HG03460 (cell line): ENCODE measurements at regions not wholly inside any gene's neighbourhood (a gene's known extent, or its start where the extent isn't known, plus 50 kb on each side); places are given as distances from the start of the nearest gene placed in this dataset.

ENCODE experiments used
- ATAC-seq: cut with Tn5 transposase; IDR thresholded peaks from one replicate; pipeline ENCODE4 v1.9.1; 2021; ENCODE audit not compliant: unreplicated experiment

DNA sequence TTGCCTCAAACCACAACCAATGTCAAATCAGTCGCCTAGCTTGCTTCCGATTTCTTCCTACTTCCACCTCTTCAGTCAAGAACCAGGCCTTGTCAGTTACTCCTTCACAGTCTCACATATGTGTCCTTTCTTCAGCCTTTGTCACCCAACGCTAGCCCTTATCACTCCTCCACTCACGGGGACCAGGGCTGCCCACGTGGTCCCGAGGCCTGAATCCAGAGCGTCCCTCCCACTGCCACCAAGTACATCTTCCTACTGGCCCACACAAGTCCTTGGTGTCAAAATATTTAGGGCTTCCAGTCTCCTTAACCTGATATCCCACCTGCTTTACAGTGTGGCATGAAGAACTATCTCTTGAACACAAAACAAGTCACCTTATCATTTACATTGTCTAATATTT lies 119.1 kb upstream of the SPRED2 start:
- no peak for ATAC-seq

DNA sequence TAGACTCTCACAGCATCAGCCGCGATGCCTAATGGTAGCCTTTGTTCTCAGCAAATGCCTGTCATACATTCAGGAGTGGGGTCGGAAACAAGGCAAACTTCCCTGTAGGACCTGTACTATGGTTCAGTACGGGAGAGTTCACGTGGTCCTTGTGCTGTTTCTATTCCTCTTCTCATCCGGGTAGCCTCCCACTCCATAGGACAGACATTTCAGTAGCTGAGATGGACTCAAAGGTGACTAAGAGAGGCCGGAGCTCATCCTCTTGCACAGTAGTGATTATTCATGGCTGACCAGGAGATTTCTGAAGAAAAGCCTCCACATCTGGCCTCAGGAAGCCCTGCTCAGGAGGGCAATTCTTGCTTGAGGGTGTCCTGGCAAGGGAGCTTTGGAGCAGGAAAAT lies 117.8 kb upstream of the SPRED2 start:
- no peak for ATAC-seq

DNA sequence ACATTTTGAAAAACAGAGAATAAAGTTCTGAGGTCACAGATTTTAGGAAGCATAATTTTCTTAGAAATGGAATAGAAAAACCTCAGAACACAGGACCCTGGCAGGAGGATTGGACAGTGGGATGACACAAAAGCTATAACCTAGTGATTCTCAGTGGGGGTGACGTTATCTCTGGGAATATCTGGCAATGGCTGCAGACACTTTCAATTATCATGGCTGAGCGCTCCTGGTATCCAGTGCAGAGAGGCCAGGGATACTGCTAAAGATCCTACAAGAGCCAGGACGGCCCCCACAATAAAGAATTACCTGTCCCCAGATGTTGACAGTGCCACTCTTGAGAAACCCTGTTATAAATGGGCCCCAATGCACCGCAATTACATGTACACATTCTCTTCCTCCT lies 117.2 kb upstream of the SPRED2 start:
- no peak for ATAC-seq

DNA sequence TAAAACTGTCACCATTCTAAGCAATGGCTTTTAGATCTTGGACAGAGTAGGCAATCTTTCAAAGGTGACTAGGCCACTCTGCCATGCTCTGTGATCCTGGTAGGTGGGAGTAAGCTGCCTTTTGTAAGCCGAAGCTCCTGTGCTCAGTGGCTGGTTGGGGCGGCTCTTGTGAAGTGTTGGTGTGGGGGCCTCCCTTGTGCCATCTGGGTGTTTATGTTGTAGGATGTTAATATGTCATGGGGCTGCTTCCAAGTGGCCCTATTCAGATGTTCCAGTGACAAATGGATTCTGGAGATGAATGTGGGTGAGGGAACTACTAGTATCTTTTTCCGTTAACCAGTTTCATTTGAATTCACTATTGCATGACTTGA lies 116.8 kb upstream of the SPRED2 start:
- ATAC-seq: no peak

DNA sequence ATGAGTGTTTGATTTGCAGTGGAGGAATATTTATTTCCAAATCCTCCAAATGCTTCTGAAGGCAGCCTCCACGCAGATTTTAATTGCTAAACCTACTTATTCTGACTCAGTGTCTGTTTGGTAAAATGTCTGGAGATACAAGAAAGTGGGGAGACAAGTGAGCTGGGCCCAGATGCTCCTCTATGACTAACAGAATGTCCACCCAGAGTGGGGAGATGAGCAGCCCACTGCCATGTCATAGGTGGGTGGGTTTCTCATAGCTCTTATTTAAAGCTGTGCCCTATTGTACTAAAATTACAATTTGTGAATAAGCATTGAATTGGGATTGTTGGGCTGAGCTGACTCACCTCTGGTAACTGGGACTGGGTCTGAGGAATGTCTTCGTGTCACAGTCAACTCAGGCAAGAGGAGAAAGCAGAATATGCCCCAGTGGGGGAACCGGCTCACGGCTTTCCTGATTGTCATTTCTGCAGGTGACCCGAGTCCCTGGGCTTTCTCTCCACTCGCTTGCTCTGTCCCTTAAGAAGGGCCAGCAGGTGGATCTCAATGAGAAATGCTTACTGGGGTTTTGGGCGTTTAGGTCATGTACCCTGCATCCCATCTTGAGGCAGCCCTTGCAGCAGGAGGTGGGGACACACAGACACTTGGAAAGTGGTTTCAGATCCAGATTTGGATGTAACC lies 116.3 kb upstream of the SPRED2 start:
- ATAC-seq: no peak

GRCh38 chr2:65548064-65548463 lies 115.7 kb upstream of the SPRED2 start:
- ATAC-seq: no peak

GRCh38 chr2:65545837-65546805 lies 113.7 kb upstream of the SPRED2 start:
- no peak for ATAC-seq

GRCh38 chr2:65541773-65542172 lies 109.4 kb upstream of the SPRED2 start:
- no peak for ATAC-seq

DNA sequence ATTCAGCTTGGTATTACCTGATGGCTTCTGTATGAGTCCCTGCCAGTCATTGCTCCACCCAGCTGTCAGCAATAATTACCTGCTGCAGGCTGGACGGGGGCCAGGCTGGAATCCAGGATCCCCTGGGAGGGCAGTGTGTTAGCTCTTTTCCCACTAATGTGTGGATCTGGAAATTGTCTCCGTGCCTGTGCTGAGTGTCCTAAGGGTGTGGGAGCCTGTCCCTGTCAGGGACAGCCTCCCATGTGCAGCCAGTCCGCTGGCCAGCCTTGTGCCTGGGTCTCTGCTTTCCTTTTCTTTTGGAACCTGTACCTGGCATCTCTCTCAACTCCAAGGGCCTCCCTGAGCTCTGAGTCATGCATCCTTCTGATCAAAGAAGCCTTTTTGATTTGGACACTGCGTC lies 107.2 kb upstream of the SPRED2 start:
- no peak for ATAC-seq

- no peak for ATAC-seq
Observed at GRCh38 chr2:65537651-65538385, 105.4 kb upstream of the SPRED2 start.

DNA sequence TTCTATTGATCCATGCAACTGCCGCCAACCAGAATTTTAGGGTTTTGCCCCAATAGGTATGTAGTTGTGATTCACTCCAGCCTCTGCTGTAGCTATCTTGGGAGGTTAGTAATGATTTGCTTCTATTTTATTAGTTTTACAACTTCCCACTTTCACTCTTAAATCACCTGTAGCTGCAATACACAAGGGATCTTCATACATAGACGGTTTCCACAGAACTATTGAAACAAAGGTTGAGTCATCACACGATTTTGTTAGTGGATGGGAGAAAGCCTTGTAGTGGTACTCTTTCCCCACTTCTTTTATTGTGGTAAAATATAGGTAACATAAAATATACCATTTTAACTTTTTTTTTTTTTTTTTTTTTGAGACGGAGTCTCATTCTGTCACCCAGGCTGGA lies 104.2 kb upstream of the SPRED2 start:
- peak; percentile 80 for ATAC-seq

DNA sequence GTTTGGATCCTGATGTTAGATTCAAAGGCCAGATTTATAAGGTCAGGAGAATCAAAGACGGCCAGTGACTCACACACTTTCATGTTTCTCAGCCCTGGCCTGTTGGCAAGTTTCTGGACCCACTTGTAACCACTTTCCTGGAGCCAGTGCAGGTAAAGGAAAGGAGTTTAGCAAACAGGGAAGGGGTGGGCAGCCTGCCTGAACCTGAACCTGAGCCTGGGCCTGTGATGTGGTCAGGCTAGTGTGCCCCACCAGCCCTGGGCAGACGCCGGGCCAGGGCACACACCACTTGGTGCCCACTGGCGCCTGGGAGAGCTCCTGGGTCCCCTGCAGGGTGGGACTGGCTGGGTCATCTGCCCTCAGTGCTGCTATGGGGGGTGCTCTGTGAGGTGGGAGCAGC lies 100.5 kb upstream of the SPRED2 start:
- ATAC-seq: no peak

- ATAC-seq: no peak
Observed at GRCh38 chr2:65532326-65532725, 99.9 kb upstream of the SPRED2 start.

DNA sequence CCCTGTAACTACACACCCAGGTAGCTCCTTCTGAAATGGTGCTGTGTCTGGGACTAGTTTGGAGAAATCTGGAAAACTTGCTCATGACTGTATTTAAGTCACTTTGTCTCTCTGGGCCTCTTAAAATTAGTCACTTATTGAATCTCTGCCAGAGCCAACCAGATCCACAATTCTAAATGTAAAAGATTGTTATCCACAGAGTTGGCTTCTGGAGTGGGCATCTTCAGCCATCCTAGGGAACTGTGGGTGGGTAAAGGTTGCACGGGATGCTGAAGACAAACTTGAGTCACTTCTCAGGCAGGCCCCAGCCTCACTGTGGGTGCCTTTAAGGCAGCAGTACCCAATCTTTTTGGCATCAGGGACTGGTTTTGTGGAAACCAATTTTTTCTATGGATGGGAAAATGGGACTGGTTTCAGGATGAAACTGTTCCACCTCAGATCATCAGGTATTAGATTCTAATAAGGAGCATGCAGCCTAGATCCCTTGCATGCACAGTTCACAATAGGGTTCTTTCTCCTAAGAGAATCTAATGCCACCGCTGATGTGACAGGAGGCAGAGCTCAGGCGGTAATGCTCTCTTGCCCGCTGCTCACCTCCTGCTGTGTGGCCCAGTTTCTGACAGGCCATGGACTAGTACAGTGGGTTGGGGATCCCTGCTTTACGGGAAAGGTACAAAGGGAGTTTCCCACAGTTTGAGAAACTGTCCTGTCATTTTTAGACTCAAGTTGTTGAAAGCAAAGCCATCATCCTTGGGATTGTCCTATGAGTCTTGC lies 98.3 kb upstream of the SPRED2 start:
- no peak for ATAC-seq

DNA sequence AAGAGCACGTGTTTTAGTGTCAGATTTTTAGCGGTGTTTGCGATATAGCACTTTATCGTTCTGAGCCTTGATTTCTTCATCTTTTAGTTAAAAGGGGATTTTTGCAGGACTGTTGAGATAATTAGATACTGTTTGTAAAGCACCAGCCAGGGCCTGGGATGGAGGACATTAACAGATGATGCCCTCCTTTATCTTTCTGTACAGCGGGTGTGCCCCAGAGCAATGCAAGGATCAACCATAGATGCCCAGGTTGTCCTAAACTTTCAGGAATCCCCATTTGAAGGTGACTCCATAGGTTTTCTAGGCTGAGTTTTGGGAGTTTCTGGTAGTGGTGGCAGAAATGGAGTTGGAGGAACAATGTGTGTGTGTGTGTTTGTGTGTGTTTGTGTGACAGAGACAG lies 97.0 kb upstream of the SPRED2 start:
- no peak for ATAC-seq

- no peak for ATAC-seq
Observed at GRCh38 chr2:65528241-65528574, 95.8 kb upstream of the SPRED2 start.

GRCh38 chr2:65527451-65528240 lies 95.2 kb upstream of the SPRED2 start:
- ATAC-seq: no peak

- no peak for ATAC-seq
Observed at GRCh38 chr2:65525616-65526231, 93.3 kb upstream of the SPRED2 start.

DNA sequence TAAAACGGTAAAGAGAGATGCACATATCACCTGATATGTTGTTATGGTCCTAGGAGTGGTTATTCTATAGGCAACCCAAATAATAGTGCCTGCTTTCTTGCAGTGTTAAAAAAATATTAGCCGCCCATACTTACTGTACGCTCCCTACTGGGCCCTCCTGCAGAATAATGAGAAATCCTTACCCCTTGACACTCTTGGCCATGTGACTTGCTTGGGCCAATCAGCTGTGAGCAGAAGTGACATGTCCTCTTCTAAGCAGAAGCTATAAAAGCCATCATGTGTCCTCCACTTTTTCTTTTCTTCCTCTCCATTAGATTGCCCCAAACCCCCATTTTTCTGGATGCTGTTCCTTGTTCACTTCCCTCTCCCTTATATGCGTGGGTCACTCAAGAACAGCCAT lies 90.5 kb upstream of the SPRED2 start:
- no peak for ATAC-seq

- ATAC-seq: no peak
Observed at GRCh38 chr2:65518751-65519150, 86.4 kb upstream of the SPRED2 start.
